GM23338 (cell line): ENCODE measurements at regions not wholly inside any gene's neighbourhood (a gene's known extent, or its start where the extent isn't known, plus 50 kb on each side); places are given as distances from the start of the nearest gene placed in this dataset.

ENCODE experiments used
- ATAC-seq: fragments of 200-7000 bp; cut with Tn5 transposase; 3 replicates; pipeline ENCODE4 v1.9.1; 2020
- DNase-seq: peaks from one replicate; pipeline ENCODE4 v3.0.0-alpha.2; 2015; ENCODE audit warnings: low spot score
- H2AFZ ChIP-seq: fragments of 200-600 bp; sonication (generic); 2 replicates; pipeline ENCODE4 v1.8.0; 2016; ENCODE audit warnings: antibody characterized with exemption, mild to moderate bottlenecking, moderate library complexity
- H3F3A ChIP-seq: fragments of 200-600 bp; sonication (generic); replicated peaks from 2 replicates; pipeline ENCODE4 v1.8.0; 2017; ENCODE audit warnings: antibody characterized with exemption, mixed run types, low read depth
- H3K27ac ChIP-seq: fragments of 200-600 bp; sonication (generic); 2 replicates; pipeline ENCODE4 v1.6.1; 2016; ENCODE audit warnings: low read depth
- H3K27me3 ChIP-seq: fragments of 200-600 bp; sonication (generic); 2 replicates; pipeline ENCODE4 v1.8.0; 2016; ENCODE audit warnings: mild to moderate bottlenecking, mixed run types, moderate library complexity; ENCODE audit not compliant: insufficient read depth
- H3K36me3 ChIP-seq: fragments of 200-600 bp; sonication (generic); 2 replicates; pipeline ENCODE4 v1.8.0; 2016; ENCODE audit warnings: mild to moderate bottlenecking; ENCODE audit not compliant: insufficient read depth
- H3K4me1 ChIP-seq: fragments of 200-600 bp; sonication (generic); 2 replicates; pipeline ENCODE4 v1.8.0; 2016; ENCODE audit warnings: mild to moderate bottlenecking, moderate library complexity; ENCODE audit not compliant: insufficient read depth
- H3K4me2 ChIP-seq: fragments of 200-600 bp; sonication (generic); 2 replicates; pipeline ENCODE4 v1.7.1; 2017; ENCODE audit warnings: mixed run types
- H3K4me3 ChIP-seq: fragments of 200-600 bp; sonication (generic); 2 replicates; pipeline ENCODE4 v1.6.1; 2016; ENCODE audit warnings: mixed run types
- H3K79me2 ChIP-seq: fragments of 200-600 bp; sonication (generic); replicated peaks from 2 replicates; pipeline ENCODE4 v1.8.0; 2017; ENCODE audit warnings: mild to moderate bottlenecking; ENCODE audit not compliant: insufficient read depth
- H3K9me2 ChIP-seq: fragments of 200-600 bp; sonication (generic); 2 replicates; pipeline ENCODE4 v1.8.0; 2017; ENCODE audit not compliant: insufficient read depth
- H4K20me1 ChIP-seq: fragments of 200-600 bp; sonication (generic); replicated peaks from 2 replicates; pipeline ENCODE4 v1.8.0; 2017; ENCODE audit warnings: mild to moderate bottlenecking; ENCODE audit not compliant: insufficient read depth
- H3K27ac Mint-ChIP-seq: 2 replicates; pipeline ENCODE4 v1.8.0; 2020; ENCODE audit warnings: inconsistent platforms, mild to moderate bottlenecking, moderate library complexity, mixed read lengths
- H3K27me3 Mint-ChIP-seq: 3 replicates; pipeline ENCODE4 v1.8.0; 2022; ENCODE audit warnings: low read depth, mild to moderate bottlenecking, moderate library complexity, mixed read lengths, inconsistent platforms; ENCODE audit not compliant: insufficient read depth, poor library complexity
- H3K36me3 Mint-ChIP-seq: 3 replicates; pipeline ENCODE4 v1.8.0; 2021; ENCODE audit warnings: low read depth, mild to moderate bottlenecking, inconsistent platforms, moderate library complexity, mixed read lengths
- H3K4me1 Mint-ChIP-seq: 3 replicates; pipeline ENCODE4 v1.8.0; 2020; ENCODE audit warnings: mild to moderate bottlenecking, inconsistent platforms, mixed read lengths
- H3K4me3 Mint-ChIP-seq: 3 replicates; pipeline ENCODE4 v1.8.0; 2021; ENCODE audit warnings: moderate library complexity, mild to moderate bottlenecking, inconsistent platforms, mixed read lengths
- H3K9me3 Mint-ChIP-seq: 3 replicates; pipeline ENCODE4 v1.8.0; 2020; ENCODE audit warnings: moderate library complexity, mild to moderate bottlenecking, inconsistent platforms, mixed read lengths
- CREB1 ChIP-seq: fragments of 250-450 bp; sonication (Bioruptor Pico); IDR thresholded peaks from 2 replicates; pipeline ENCODE4 v1.5.0; 2020; ENCODE audit warnings: low read depth, mild to moderate bottlenecking, moderate library complexity
- EZH2 ChIP-seq: fragments of 200-600 bp; sonication (generic); IDR thresholded peaks from one replicate; pipeline ENCODE4 v1.8.0; 2017; ENCODE audit warnings: antibody characterized with exemption, mild to moderate bottlenecking, low read depth; ENCODE audit not compliant: unreplicated experiment
- EZH2phosphoT487 ChIP-seq: fragments of 200-600 bp; sonication (generic); IDR thresholded peaks from one replicate; pipeline ENCODE4 v1.8.1; 2018; ENCODE audit warnings: antibody characterized with exemption; ENCODE audit not compliant: unreplicated experiment
- JUNB ChIP-seq: IDR thresholded peaks from one replicate; pipeline ENCODE4 v1.6.1; 2016; ENCODE audit warnings: antibody characterized with exemption; ENCODE audit not compliant: unreplicated experiment
- NANOG ChIP-seq: IDR thresholded peaks from 2 replicates; pipeline ENCODE4 v1.6.1; 2016; ENCODE audit warnings: antibody characterized with exemption, borderline replicate concordance
- POLR2AphosphoS5 ChIP-seq: IDR thresholded peaks from 2 replicates; pipeline ENCODE4 v1.6.1; 2016; ENCODE audit warnings: antibody characterized with exemption, low read depth
- ZNF114 ChIP-seq: fragments of 250-450 bp; sonication (Bioruptor Pico); IDR thresholded peaks from 2 replicates; pipeline ENCODE4 v1.5.0; 2020; ENCODE audit warnings: mild to moderate bottlenecking, moderate library complexity
- TF ChIP-seq, protein P1 (sequence below): fragments of 250-450 bp; sonication (Bioruptor Pico); IDR thresholded peaks from 2 replicates; pipeline ENCODE4 v1.5.0; 2020; ENCODE audit warnings: mild to moderate bottlenecking, moderate library complexity
- TF ChIP-seq, protein P2 (sequence below), 2 experiments: fragments of 200-600 bp in 1 of 2; sonication (generic) in 1 of 2; conservative IDR thresholded peaks; 2 replicates each; pipeline versions ENCODE4 v1.5.1 to v1.6.1; 2016 to 2017; ENCODE audit warnings: antibody characterized with exemption in 2 of 2, low read depth in 2 of 2, mild to moderate bottlenecking in 2 of 2, moderate library complexity in 1 of 2
- TF ChIP-seq, protein P3 (sequence below): IDR thresholded peaks from 2 replicates; pipeline ENCODE4 v1.6.1; 2016; ENCODE audit warnings: antibody characterized with exemption

DNA sequence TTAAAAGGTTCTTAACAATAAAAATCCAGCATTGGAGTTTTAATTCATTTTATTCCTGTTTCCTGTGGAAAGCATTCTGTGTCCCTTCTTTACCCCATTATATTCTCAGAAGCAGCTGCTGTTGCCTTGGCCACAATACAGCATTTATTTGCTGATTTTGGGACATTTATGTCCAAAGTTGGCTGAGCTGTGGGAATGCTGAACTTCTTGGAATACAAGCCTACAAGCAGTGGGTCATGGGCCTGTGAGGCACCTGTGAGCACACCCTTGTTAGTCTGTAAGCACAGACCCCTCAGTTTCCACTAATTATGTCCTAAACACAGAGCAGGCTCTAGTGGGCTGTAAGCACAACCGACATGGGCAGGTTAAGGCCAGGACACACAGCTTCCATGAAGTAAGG, 122.2 kb upstream of the IGF1 start:
- H3K79me2 ChIP-seq: no peaks in the 10 kb centered on the region
- H4K20me1 ChIP-seq: no peaks in the 10 kb centered on the region
- H3K36me3 Mint-ChIP-seq: no peaks in the 10 kb centered on the region
- no peaks in the 10 kb centered on the region for H3K36me3 ChIP-seq
- TF ChIP-seq ZNF114 (no peak), CREB1 (CRISPR knock-in tag) (no peak), NANOG (no peak), POLR2AphosphoS5 (no peak), EZH2 (no peak), JUNB (no peak), EZH2phosphoT487 (no peak)
- TF ChIP-seq, protein P1, sequence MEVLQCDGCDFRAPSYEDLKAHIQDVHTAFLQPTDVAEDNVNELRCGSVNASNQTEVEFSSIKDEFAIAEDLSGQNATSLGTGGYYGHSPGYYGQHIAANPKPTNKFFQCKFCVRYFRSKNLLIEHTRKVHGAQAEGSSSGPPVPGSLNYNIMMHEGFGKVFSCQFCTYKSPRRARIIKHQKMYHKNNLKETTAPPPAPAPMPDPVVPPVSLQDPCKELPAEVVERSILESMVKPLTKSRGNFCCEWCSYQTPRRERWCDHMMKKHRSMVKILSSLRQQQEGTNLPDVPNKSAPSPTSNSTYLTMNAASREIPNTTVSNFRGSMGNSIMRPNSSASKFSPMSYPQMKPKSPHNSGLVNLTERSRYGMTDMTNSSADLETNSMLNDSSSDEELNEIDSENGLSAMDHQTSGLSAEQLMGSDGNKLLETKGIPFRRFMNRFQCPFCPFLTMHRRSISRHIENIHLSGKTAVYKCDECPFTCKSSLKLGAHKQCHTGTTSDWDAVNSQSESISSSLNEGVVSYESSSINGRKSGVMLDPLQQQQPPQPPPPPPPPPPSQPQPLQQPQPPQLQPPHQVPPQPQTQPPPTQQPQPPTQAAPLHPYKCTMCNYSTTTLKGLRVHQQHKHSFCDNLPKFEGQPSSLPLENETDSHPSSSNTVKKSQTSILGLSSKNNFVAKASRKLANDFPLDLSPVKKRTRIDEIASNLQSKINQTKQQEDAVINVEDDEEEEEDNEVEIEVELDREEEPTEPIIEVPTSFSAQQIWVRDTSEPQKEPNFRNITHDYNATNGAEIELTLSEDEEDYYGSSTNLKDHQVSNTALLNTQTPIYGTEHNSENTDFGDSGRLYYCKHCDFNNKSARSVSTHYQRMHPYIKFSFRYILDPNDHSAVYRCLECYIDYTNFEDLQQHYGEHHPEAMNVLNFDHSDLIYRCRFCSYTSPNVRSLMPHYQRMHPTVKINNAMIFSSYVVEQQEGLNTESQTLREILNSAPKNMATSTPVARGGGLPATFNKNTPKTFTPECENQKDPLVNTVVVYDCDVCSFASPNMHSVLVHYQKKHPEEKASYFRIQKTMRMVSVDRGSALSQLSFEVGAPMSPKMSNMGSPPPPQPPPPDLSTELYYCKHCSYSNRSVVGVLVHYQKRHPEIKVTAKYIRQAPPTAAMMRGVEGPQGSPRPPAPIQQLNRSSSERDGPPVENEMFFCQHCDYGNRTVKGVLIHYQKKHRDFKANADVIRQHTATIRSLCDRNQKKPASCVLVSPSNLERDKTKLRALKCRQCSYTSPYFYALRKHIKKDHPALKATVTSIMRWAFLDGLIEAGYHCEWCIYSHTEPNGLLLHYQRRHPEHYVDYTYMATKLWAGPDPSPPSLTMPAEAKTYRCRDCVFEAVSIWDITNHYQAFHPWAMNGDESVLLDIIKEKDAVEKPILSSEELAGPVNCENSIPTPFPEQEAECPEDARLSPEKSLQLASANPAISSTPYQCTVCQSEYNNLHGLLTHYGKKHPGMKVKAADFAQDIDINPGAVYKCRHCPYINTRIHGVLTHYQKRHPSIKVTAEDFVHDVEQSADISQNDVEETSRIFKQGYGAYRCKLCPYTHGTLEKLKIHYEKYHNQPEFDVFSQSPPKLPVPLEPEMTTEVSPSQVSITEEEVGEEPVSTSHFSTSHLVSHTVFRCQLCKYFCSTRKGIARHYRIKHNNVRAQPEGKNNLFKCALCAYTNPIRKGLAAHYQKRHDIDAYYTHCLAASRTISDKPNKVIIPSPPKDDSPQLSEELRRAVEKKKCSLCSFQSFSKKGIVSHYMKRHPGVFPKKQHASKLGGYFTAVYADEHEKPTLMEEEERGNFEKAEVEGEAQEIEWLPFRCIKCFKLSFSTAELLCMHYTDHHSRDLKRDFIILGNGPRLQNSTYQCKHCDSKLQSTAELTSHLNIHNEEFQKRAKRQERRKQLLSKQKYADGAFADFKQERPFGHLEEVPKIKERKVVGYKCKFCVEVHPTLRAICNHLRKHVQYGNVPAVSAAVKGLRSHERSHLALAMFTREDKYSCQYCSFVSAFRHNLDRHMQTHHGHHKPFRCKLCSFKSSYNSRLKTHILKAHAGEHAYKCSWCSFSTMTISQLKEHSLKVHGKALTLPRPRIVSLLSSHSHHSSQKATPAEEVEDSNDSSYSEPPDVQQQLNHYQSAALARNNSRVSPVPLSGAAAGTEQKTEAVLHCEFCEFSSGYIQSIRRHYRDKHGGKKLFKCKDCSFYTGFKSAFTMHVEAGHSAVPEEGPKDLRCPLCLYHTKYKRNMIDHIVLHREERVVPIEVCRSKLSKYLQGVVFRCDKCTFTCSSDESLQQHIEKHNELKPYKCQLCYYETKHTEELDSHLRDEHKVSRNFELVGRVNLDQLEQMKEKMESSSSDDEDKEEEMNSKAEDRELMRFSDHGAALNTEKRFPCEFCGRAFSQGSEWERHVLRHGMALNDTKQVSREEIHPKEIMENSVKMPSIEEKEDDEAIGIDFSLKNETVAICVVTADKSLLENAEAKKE (CRISPR knock-in tag): no peak
- TF ChIP-seq, protein P2, sequence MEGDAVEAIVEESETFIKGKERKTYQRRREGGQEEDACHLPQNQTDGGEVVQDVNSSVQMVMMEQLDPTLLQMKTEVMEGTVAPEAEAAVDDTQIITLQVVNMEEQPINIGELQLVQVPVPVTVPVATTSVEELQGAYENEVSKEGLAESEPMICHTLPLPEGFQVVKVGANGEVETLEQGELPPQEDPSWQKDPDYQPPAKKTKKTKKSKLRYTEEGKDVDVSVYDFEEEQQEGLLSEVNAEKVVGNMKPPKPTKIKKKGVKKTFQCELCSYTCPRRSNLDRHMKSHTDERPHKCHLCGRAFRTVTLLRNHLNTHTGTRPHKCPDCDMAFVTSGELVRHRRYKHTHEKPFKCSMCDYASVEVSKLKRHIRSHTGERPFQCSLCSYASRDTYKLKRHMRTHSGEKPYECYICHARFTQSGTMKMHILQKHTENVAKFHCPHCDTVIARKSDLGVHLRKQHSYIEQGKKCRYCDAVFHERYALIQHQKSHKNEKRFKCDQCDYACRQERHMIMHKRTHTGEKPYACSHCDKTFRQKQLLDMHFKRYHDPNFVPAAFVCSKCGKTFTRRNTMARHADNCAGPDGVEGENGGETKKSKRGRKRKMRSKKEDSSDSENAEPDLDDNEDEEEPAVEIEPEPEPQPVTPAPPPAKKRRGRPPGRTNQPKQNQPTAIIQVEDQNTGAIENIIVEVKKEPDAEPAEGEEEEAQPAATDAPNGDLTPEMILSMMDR (conservative IDR thresholded peaks at IDR 0.05; ENCODE audit: low read depth in 2 of 2): no peak
- TF ChIP-seq, protein P3, sequence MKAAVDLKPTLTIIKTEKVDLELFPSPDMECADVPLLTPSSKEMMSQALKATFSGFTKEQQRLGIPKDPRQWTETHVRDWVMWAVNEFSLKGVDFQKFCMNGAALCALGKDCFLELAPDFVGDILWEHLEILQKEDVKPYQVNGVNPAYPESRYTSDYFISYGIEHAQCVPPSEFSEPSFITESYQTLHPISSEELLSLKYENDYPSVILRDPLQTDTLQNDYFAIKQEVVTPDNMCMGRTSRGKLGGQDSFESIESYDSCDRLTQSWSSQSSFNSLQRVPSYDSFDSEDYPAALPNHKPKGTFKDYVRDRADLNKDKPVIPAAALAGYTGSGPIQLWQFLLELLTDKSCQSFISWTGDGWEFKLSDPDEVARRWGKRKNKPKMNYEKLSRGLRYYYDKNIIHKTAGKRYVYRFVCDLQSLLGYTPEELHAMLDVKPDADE: no peak
- no peak overlapping the region for H3K4me2 ChIP-seq
- no peaks in the 10 kb centered on the region for H3K27me3 ChIP-seq
- H3K9me3 Mint-ChIP-seq: peaks cover 9% of the 10 kb centered on the region
- H3K4me1 Mint-ChIP-seq: 0 out of 3 replicates have a peak, but pooled peaks cover 2% of the 10 kb centered on the region
- 0 out of 2 replicates have a peak, but pooled peaks cover 8% of the 10 kb centered on the region for H3K9me2 ChIP-seq
- H3F3A ChIP-seq: no peaks in the 10 kb centered on the region
- ATAC-seq (no peak), DNase-seq (no peak)
- no peak overlapping the region for H3K4me3 ChIP-seq
- no peak overlapping the region for H3K4me3 Mint-ChIP-seq
- no peak overlapping the region for H3K27ac ChIP-seq
- no peak overlapping the region for H3K27ac Mint-ChIP-seq
- no peaks in the 10 kb centered on the region for H3K27me3 Mint-ChIP-seq
- H3K4me1 ChIP-seq: no peaks in the 10 kb centered on the region
- no peak overlapping the region for H2AFZ ChIP-seq
